ENCODE measurements at regions not wholly inside any gene's neighbourhood (a gene's known extent, or its start where the extent isn't known, plus 50 kb on each side); places are given as distances from the start of the nearest gene placed in this dataset.
A peak's percentile ranks its signal among the peaks of the same experiment; 100 is the strongest.
"Not testable (repeated sequence)": the region's sequence is repeated elsewhere in the genome, so short reads cannot be mapped to it uniquely, and the experiment has no call there.

DNA sequence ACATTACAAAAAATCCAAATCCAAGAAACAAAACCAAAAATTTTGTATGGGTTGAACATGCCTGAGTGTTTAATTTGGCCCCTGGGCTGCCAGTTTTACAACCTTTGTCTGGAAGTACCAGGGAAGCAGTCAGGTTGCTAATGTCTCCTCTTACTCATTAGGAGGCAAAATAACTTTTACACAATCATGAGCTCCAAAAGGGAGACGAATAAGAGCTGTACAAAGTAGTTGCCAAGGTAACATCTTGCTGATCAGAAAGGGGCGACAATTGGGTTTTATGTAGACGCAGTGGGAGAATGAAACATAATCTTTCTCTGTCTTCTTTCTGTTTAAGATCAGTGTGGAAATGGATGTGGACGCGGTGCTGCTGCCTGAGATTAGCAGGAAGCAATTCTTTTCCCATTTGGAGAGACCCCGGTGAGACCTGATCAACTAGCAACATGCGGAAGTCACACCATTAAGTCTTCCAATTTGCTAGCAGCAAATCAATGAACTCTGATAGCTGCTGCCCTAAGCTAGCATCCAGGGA lies 90.7 kb upstream of the IGFBP7 start:
- DNase-seq = no peak

GRCh38 chr4:57199267-57199666 lies 89.1 kb upstream of the IGFBP7 start:
- no peak for DNase-seq

GRCh38 chr4:57195622-57196021 lies 85.4 kb upstream of the IGFBP7 start:
- no peak for DNase-seq

GRCh38 chr4:57194068-57194611 lies 84.0 kb upstream of the IGFBP7 start:
- no peak for DNase-seq

DNA sequence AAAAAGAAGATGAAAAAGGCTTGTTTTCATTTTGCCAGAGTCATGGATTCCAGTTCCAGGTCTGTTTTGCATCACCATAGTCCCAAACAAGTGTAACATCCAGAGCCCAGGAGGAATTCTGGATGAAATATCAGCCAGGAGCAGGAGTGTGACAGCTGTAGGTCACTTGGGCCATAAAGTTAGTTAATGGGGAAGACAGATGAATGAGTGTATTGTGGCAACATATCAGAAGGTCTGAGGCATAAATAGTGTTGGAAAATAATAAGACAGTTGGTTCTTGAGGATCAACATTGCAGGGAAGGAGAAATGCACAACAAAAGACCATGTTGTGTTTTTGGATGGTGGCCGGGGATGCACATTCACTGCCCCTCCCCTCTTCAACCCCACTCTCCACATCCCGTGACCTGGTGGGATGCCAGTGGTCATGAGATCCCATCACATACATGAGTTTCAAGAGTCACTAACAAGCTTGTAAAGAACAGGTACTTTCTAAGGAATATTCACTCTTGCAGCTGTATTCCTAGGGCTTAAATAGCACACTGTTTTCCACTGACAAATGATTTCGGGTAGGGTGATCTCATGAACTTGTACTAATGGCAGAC lies 83.1 kb upstream of the IGFBP7 start:
- DNase-seq = no peak

GRCh38 chr4:57191523-57192034 lies 81.4 kb upstream of the IGFBP7 start:
- no peak for DNase-seq

GRCh38 chr4:57190601-57191481 lies 80.7 kb upstream of the IGFBP7 start:
- no peak for DNase-seq

DNA sequence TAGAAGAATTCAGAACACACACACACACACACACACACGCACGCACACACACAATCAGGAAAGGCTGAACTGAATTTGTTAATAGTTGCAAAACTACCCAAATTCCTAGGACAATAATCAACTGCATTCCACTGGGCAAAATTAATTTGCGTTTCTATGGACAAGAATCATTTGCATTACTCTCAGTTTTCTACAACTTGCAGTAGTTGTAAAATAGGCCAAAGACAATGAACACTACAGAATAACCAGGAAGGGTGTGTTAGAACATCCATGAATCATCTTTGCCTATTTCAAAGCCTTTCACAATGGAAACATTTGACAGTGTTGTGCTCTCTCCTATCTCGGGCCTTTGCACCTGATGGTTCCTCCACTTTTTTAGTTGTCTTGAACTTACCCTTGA lies 77.1 kb upstream of the IGFBP7 start:
- no peak for DNase-seq

DNA sequence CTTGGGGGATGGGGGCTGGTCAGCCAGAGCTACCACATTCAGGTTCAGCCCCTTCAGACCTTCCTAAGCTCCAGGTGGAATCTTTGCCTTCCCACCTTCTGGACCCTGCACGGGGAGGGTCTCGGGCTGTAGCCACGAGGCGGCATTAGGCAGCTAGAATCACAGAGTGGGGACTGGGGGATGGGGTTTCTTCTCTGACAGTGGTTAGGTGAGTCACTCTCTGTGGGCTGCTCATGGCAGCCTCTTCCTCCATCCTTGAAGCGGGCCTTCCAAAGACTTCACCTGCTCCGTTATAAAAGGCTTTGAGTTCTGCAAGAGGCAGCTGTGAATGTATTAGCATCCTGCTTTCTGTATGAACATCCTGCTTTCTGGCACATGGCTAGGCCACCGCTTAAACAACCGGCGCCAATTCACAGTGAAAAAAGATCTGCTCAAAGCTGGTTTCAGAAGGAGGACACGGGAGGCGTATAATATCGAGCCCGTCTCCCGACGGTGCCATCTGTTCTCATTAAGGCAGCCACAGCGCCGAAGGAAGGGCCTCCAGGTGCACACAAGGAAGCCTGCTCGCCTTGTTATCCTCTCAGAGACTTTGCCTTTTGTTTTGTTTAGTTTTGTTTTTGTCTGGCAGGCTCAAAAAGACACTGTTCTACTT lies 74.3 kb upstream of the IGFBP7 start:
- DNase-seq = no peak

DNA sequence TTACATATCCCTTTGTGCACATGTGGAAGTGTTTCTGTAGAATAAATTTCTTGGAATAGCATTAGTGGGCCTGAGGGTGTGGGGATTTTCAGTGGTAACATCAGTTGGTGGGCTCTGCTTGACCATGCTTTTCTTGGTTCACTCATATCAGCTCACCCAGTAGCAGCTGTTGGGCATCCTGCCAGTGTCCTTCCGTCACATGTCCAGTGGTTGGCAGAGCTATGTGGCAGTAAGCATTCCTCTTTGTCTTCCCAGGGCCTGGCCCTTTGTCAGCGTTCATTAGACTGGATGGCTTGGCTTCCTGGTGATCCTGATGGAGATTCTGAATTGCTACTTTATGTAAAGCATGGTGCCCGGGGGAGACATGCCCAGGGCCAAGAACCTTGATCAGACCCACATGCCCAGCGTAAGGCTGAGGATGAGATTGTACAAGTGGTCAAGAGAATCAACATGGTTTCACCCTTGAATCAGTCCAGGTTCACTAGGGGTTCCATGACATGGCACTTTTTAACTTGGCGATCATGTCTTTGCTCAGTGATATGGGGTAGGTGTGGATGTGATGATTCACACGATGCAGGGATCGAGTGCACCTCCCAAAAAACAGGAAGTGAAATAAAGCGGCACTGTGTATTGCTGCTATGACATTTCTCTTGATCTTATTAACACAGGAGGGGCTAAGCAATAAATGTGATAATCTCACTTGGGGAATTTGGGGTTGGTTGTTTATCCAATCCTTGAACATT lies 72.1 kb upstream of the IGFBP7 start:
- DNase-seq = no peak

DNA sequence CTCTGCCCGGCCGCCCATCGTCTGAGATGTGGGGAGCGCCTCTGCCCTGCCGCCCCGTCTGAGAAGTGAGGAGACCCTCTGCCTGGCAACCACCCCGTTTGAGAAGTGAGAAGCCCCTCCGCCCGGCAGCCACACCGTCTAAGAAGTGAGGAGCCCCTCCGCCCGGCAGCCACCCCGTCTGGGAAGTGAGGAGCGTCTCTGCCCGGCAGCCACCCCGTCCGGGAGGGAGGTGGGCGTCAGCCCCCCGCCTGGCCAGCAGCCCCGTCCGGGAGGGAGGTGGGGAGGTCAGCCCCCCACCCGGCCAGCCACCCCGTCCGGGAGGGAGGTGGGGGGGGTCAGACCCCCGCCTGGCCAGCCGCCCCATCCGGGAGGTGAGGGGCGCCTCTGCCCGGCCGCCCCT lies 63.0 kb upstream of the IGFBP7 start:
- not testable (repeated sequence) for DNase-seq

DNA sequence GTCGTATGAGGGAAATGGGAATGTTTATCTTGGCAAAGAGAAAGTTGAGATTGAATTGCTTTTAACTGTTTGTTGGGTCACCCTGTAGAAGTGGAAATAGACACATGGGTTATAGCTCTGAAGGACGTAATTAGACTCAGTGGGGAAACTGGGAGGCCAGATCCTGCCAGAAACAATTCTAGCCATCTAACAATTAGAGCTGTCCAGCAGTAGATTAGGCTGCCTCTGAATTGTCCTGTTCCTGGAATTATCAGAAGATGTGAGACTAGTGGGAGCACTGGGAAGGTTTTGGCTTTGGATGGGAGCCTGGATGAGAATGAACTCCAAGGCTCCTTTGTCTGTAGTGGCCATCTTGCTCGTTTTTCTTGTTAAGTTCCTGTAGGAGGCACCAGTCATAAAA lies 61.9 kb upstream of the IGFBP7 start:
- no peak for DNase-seq

DNA sequence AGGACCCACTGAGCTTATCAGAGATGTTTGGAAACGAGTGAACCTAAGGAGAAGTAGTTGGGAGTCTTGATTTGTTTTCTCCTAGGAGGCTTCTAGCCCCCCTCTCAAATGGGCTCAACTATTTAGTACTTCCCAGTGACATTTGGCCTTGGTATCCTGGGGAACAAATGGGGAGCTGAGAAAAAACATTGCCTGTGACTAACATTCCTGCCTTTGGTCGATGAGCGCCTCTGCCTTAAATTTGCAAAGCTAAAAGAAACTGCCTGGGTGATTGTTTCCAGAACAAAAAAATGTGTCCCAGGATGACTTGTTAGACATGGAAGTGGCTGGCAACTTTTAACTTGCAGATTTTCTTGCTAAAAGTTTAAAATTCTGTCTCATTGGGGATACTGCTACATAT lies 58.8 kb upstream of the IGFBP7 start:
- DNase-seq = no peak

- peak; percentile 34 to 60 (median 52) for DNase-seq
Measured at GRCh38 chr4:57163530-57164459, 53.6 kb upstream of the IGFBP7 start.

GRCh38 chr4:57162499-57163019 lies 52.4 kb upstream of the IGFBP7 start:
- DNase-seq = no peak

Measured in activated naive CD4-positive, alpha-beta T cell (primary cell).